PC-9 (cell line): ENCODE measurements at regions not wholly inside any gene's neighbourhood (a gene's known extent, or its start where the extent isn't known, plus 50 kb on each side); places are given as distances from the start of the nearest gene placed in this dataset.

ENCODE experiments used
- BruUV-seq: library from RNA; stranded (reverse); fragments of 400-500 nt; replicated peaks from 2 replicates; lab custom pipeline; 2021; lab: Mats Ljungman, UMichigan
- CTCF ChIA-PET: fragments of 300-600 bp; sonication (Branson Sonifier 250); formaldehyde crosslinking; loops from one replicate; lab custom pipeline; 2022; ENCODE audit warnings: antibody characterized with exemption; lab: Charles Lee
- POLR2A ChIA-PET: fragments of 300-600 bp; sonication (Branson Sonifier 250); formaldehyde crosslinking; loops from one replicate; lab custom pipeline; 2022; ENCODE audit warnings: antibody characterized with exemption; ENCODE audit not compliant: unreplicated experiment; lab: Charles Lee
- DNase-seq, 2 experiments: peaks; one replicate each; pipeline versions ENCODE4 v3.0.0 to v3.0.0-alpha.2; 2015 to 2022; ENCODE audit warnings: mixed read lengths in 1 of 2
- H2AFZ ChIP-seq: fragments of 200-600 bp; sonication (generic); 2 replicates; pipeline ENCODE4 v1.8.1; 2017; ENCODE audit warnings: antibody characterized with exemption
- H3F3A ChIP-seq: fragments of 200-600 bp; sonication (generic); 2 replicates; pipeline ENCODE4 v1.8.1; 2017; ENCODE audit warnings: antibody characterized with exemption, mild to moderate bottlenecking, low read depth; ENCODE audit not compliant: insufficient read depth
- H3K27ac ChIP-seq: fragments of 200-600 bp; sonication (generic); 2 replicates; pipeline ENCODE4 v1.6.1; 2016; ENCODE audit warnings: mixed run types
- H3K27me3 ChIP-seq: fragments of 200-600 bp; sonication (generic); 2 replicates; pipeline ENCODE4 v1.6.1; 2016; ENCODE audit warnings: low read depth, mixed run types; ENCODE audit not compliant: insufficient read depth
- H3K36me3 ChIP-seq: fragments of 200-600 bp; sonication (generic); 2 replicates; pipeline ENCODE4 v1.6.1; 2016; ENCODE audit warnings: low read depth, mixed run types
- H3K4me1 ChIP-seq: fragments of 200-600 bp; sonication (generic); replicated peaks from 2 replicates; pipeline ENCODE4 v1.6.1; 2016; ENCODE audit warnings: mixed run types; ENCODE audit not compliant: insufficient read depth
- H3K4me2 ChIP-seq: fragments of 200-600 bp; sonication (generic); 2 replicates; pipeline ENCODE4 v1.6.1; 2017; ENCODE audit warnings: mixed run types
- H3K4me3 ChIP-seq: fragments of 200-600 bp; sonication (generic); 2 replicates; pipeline ENCODE4 v1.6.1; 2016; ENCODE audit warnings: mixed run types
- H3K79me2 ChIP-seq: fragments of 200-600 bp; sonication (generic); 2 replicates; pipeline ENCODE4 v1.6.1; 2017; ENCODE audit warnings: low read depth, mixed run types
- H3K9me2 ChIP-seq: fragments of 200-600 bp; sonication (generic); 2 replicates; pipeline ENCODE4 v1.8.1; 2017; ENCODE audit warnings: mild to moderate bottlenecking; ENCODE audit not compliant: insufficient read depth
- H3K9me3 ChIP-seq: fragments of 200-600 bp; sonication (generic); 2 replicates; pipeline ENCODE4 v1.8.1; 2016; ENCODE audit warnings: low read depth; ENCODE audit not compliant: insufficient read depth
- H4K20me1 ChIP-seq: fragments of 200-600 bp; sonication (generic); 2 replicates; pipeline ENCODE4 v1.8.1; 2017; ENCODE audit not compliant: insufficient read depth
- CTCF ChIP-seq: fragments of 200-600 bp; sonication (generic); conservative IDR thresholded peaks from 2 replicates; pipeline ENCODE4 v1.6.1; 2017; ENCODE audit warnings: mixed run types, antibody characterized with exemption, mild to moderate bottlenecking, moderate library complexity
- EZH2 ChIP-seq: fragments of 200-600 bp; sonication (generic); IDR thresholded peaks from 2 replicates; pipeline ENCODE4 v1.8.0; 2017; ENCODE audit warnings: antibody characterized with exemption, low read depth
- intact Hi-C: fragments of 100-400 bp; cut with micrococcal nuclease; formaldehyde crosslinking; loops from one replicate; pipeline ENCODE4 v1.10.0; 2022; ENCODE audit not compliant: unreplicated experiment

GRCh38 chr1:4394366-4394765, 260.0 kb upstream of the AJAP1 start:
- Histone ChIP-seq H3K27me3 (0 out of 2 replicates have a peak, but pooled peaks cover 5% of the 10 kb centered on the region), H3K4me1 (no peaks in the 10 kb centered on the region), H3K4me2 (no peak overlapping the region), H3K4me3 (no peak overlapping the region), H3F3A (no peaks in the 10 kb centered on the region), H3K9me2 (no peaks in the 10 kb centered on the region), H3K79me2 (no peaks in the 10 kb centered on the region), H2AFZ (no peak overlapping the region), H3K36me3 (no peaks in the 10 kb centered on the region), H4K20me1 (no peaks in the 10 kb centered on the region), H3K9me3 (no peaks in the 10 kb centered on the region), H3K27ac (no peak overlapping the region)
- DNase-seq, result no peak
- ChIA-PET CTCF (no interaction called here), POLR2A (no interaction called here)
- intact Hi-C loops, result no loop called here
- no TSS peak for BruUV-seq
- TF ChIP-seq CTCF (no peak), EZH2 (no peak)

GRCh38 chr1:4395158-4395557, 259.3 kb upstream of the AJAP1 start:
- ChIA-PET CTCF (no interaction called here), POLR2A (no interaction called here)
- H3K36me3 ChIP-seq, result no peaks in the 10 kb centered on the region
- 0 out of 2 replicates have a peak, but pooled peaks cover 5% of the 10 kb centered on the region for H3K27me3 ChIP-seq
- DNase-seq, result no peak
- H3K9me2 ChIP-seq, result no peaks in the 10 kb centered on the region
- H4K20me1 ChIP-seq, result no peaks in the 10 kb centered on the region
- no peaks in the 10 kb centered on the region for H3K9me3 ChIP-seq
- no peaks in the 10 kb centered on the region for H3K4me1 ChIP-seq
- H2AFZ ChIP-seq, result no peak overlapping the region
- H3K4me3 ChIP-seq, result no peak overlapping the region
- H3K4me2 ChIP-seq, result no peak overlapping the region
- no TSS peak for BruUV-seq
- H3K27ac ChIP-seq, result no peak overlapping the region
- no peak for TF ChIP-seq CTCF
- no peak for TF ChIP-seq EZH2
- intact Hi-C loops, result no loop called here
- no peaks in the 10 kb centered on the region for H3F3A ChIP-seq
- no peaks in the 10 kb centered on the region for H3K79me2 ChIP-seq

GRCh38 chr1:4395676-4396075, 258.7 kb upstream of the AJAP1 start:
- no TSS peak for BruUV-seq
- Histone ChIP-seq H3K79me2 (no peaks in the 10 kb centered on the region), H2AFZ (no peak overlapping the region), H3K4me3 (no peak overlapping the region), H3K27ac (no peak overlapping the region), H3K36me3 (no peaks in the 10 kb centered on the region), H3K27me3 (0 out of 2 replicates have a peak, but pooled peaks cover 5% of the 10 kb centered on the region), H3K9me3 (no peaks in the 10 kb centered on the region), H3K4me2 (no peak overlapping the region), H3K9me2 (no peaks in the 10 kb centered on the region), H3F3A (no peaks in the 10 kb centered on the region), H4K20me1 (no peaks in the 10 kb centered on the region), H3K4me1 (no peaks in the 10 kb centered on the region)
- TF ChIP-seq EZH2 (no peak), CTCF (no peak)
- intact Hi-C loops, result no loop called here
- CTCF ChIA-PET, result no interaction called here
- no peak for DNase-seq
- POLR2A ChIA-PET, result no interaction called here
